ENCODE measurements at regions not wholly inside any gene's neighbourhood (a gene's known extent, or its start where the extent isn't known, plus 50 kb on each side); places are given as distances from the start of the nearest gene placed in this dataset.

DNA sequence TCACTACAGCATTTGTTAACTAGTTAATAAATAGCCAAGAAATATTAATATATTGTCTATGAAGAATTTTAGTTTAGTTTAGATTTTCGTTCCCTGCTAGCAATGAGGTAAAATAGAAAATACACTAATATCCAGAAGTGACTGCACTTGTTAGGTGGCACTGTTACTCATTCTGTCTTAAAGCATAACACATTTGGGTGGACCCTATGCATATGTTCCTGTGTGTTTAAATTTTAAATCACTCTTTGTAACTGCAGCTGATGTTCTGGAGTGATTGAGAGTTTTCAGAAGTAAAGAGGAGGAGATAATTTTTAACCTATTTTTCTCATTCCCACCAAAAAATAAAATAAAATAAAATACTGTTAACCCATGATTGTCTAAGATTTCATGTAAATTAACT is 73.9 kb upstream of the SOX4 start:
- no CpG with 5 or more reads among the region's 1 CpG for WGBS (ENCODE audit: insufficient coverage)
- H3K4me1 ChIP-seq (ENCODE audit: control extremely low read depth in 1 of 4, control insufficient read depth in 4 of 4, insufficient read depth in 4 of 4, low read length in 3 of 4) = no peaks in the 10 kb centered on the region

GRCh38 chr6:21521276-21521675 is 72.3 kb upstream of the SOX4 start:
- 94% methylated on average over 2 of the region's 4 CpGs for WGBS (ENCODE audit: insufficient coverage)
- Histone ChIP-seq H3K36me3 (ENCODE audit: control insufficient read depth in 4 of 4, insufficient read depth in 4 of 4, low read length in 3 of 4) (no peaks in the 10 kb centered on the region), H3K4me3 (ENCODE audit: control insufficient read depth in 1 of 7, extremely low read depth in 1 of 7, insufficient read depth in 4 of 7, low read depth in 2 of 7, low read length in 6 of 7) (no peak overlapping the region), H3K27ac (ENCODE audit: insufficient read depth in 1 of 2, low read depth in 1 of 2, low read length in 2 of 2, poor library complexity in 1 of 2, severe bottlenecking in 2 of 2) (no peak overlapping the region), H3K9me3 (ENCODE audit: control extremely low read depth in 1 of 5, control insufficient read depth in 4 of 5, insufficient read depth in 2 of 5, low read depth in 1 of 5, low read length in 4 of 5) (no peaks in the 10 kb centered on the region), H3K4me1 (ENCODE audit: control extremely low read depth in 1 of 4, control insufficient read depth in 4 of 4, insufficient read depth in 4 of 4, low read length in 3 of 4) (no peaks in the 10 kb centered on the region), H3K27me3 (replicated peaks in 2 of 5; ENCODE audit: control insufficient read depth in 4 of 5, insufficient read depth in 5 of 5, low read length in 4 of 5) (peaks cover 0 to 5% (median 0%) of the 10 kb centered on the region in 5 experiments)
- ChIA-PET CTCF (no interaction called here), POLR2A (no interaction called here)
- DNase-seq = no peak

More for the DNA sequence above, 73.9 kb upstream of the SOX4 start:
- no peaks in the 10 kb centered on the region for H3K36me3 ChIP-seq (ENCODE audit: control insufficient read depth in 4 of 4, insufficient read depth in 4 of 4, low read length in 3 of 4)
- ChIA-PET POLR2A (no interaction called here), CTCF (no interaction called here)
- H3K27me3 ChIP-seq (replicated peaks in 2 of 5; ENCODE audit: control insufficient read depth in 4 of 5, insufficient read depth in 5 of 5, low read length in 4 of 5) = peaks cover 0 to 5% (median 0%) of the 10 kb centered on the region in 5 experiments
- no peak overlapping the region for H3K27ac ChIP-seq (ENCODE audit: insufficient read depth in 1 of 2, low read depth in 1 of 2, low read length in 2 of 2, poor library complexity in 1 of 2, severe bottlenecking in 2 of 2)
- no peak for DNase-seq
- H3K9me3 ChIP-seq (ENCODE audit: control extremely low read depth in 1 of 5, control insufficient read depth in 4 of 5, insufficient read depth in 2 of 5, low read depth in 1 of 5, low read length in 4 of 5) = no peaks in the 10 kb centered on the region
- H3K4me3 ChIP-seq (ENCODE audit: control insufficient read depth in 1 of 7, extremely low read depth in 1 of 7, insufficient read depth in 4 of 7, low read depth in 2 of 7, low read length in 6 of 7) = no peak overlapping the region

GRCh38 chr6:21522143-21522747 is 71.3 kb upstream of the SOX4 start:
- no peaks in the 10 kb centered on the region for H3K4me1 ChIP-seq (ENCODE audit: control extremely low read depth in 1 of 4, control insufficient read depth in 4 of 4, insufficient read depth in 4 of 4, low read length in 3 of 4)
- H3K36me3 ChIP-seq (ENCODE audit: control insufficient read depth in 4 of 4, insufficient read depth in 4 of 4, low read length in 3 of 4) = no peaks in the 10 kb centered on the region
- ChIA-PET POLR2A (no interaction called here), CTCF (no interaction called here)
- peaks cover 0 to 5% (median 0%) of the 10 kb centered on the region in 5 experiments for H3K27me3 ChIP-seq (replicated peaks in 2 of 5; ENCODE audit: control insufficient read depth in 4 of 5, insufficient read depth in 5 of 5, low read length in 4 of 5)
- H3K4me3 ChIP-seq (ENCODE audit: control insufficient read depth in 1 of 7, extremely low read depth in 1 of 7, insufficient read depth in 4 of 7, low read depth in 2 of 7, low read length in 6 of 7) = no peak overlapping the region
- DNase-seq = no peak
- no peaks in the 10 kb centered on the region for H3K9me3 ChIP-seq (ENCODE audit: control extremely low read depth in 1 of 5, control insufficient read depth in 4 of 5, insufficient read depth in 2 of 5, low read depth in 1 of 5, low read length in 4 of 5)
- WGBS (ENCODE audit: insufficient coverage) = 99% methylated on average over 8 of the region's 14 CpGs
- no peak overlapping the region for H3K27ac ChIP-seq (ENCODE audit: insufficient read depth in 1 of 2, low read depth in 1 of 2, low read length in 2 of 2, poor library complexity in 1 of 2, severe bottlenecking in 2 of 2)

- no peaks in the 10 kb centered on the region for H3K9me3 ChIP-seq (ENCODE audit: control extremely low read depth in 1 of 5, control insufficient read depth in 4 of 5, insufficient read depth in 2 of 5, low read depth in 1 of 5, low read length in 4 of 5)
- POLR2A ChIA-PET = no interaction called here
- WGBS (ENCODE audit: insufficient coverage) = 85% methylated on average over 14 of the region's 21 CpGs
- peak in 1 of 3 donors; percentile 3 for DNase-seq
- no peaks in the 10 kb centered on the region for H3K4me1 ChIP-seq (ENCODE audit: control extremely low read depth in 1 of 4, control insufficient read depth in 4 of 4, insufficient read depth in 4 of 4, low read length in 3 of 4)
- no peaks in the 10 kb centered on the region for H3K36me3 ChIP-seq (ENCODE audit: control insufficient read depth in 4 of 4, insufficient read depth in 4 of 4, low read length in 3 of 4)
- H3K27me3 ChIP-seq (replicated peaks in 2 of 5; ENCODE audit: control insufficient read depth in 4 of 5, insufficient read depth in 5 of 5, low read length in 4 of 5) = peaks cover 0 to 5% (median 0%) of the 10 kb centered on the region in 5 experiments
- no peak overlapping the region for H3K4me3 ChIP-seq (ENCODE audit: control insufficient read depth in 1 of 7, extremely low read depth in 1 of 7, insufficient read depth in 4 of 7, low read depth in 2 of 7, low read length in 6 of 7)
- no peak overlapping the region for H3K27ac ChIP-seq (ENCODE audit: insufficient read depth in 1 of 2, low read depth in 1 of 2, low read length in 2 of 2, poor library complexity in 1 of 2, severe bottlenecking in 2 of 2)
- CTCF ChIA-PET = no interaction called here
These were observed 70.6 kb upstream of the SOX4 start for GRCh38 chr6:21522797-21523456.

DNA sequence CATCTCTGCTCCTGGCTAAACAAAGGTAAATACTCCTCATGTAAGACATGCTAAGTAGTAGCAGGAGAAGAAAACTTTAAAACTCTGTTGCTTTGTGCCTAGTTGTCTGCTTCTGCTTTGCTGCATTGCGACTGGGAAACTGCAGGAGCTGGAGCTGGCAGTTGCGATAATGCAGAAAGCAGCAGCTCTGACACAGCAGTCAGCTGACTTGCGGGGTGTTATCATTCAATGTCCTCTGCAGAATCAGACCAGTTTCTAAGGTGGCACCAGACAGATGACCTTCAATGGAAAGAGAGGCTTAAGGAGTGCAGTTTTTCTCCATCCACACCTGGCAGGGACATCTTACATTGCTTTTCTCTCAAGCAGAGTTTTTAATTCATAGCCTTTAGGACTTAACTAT is 69.9 kb upstream of the SOX4 start:
- ChIA-PET POLR2A (no interaction called here), CTCF (no interaction called here)
- WGBS (ENCODE audit: insufficient coverage) = 97% methylated on average over 3 of the region's 3 CpGs

DNA sequence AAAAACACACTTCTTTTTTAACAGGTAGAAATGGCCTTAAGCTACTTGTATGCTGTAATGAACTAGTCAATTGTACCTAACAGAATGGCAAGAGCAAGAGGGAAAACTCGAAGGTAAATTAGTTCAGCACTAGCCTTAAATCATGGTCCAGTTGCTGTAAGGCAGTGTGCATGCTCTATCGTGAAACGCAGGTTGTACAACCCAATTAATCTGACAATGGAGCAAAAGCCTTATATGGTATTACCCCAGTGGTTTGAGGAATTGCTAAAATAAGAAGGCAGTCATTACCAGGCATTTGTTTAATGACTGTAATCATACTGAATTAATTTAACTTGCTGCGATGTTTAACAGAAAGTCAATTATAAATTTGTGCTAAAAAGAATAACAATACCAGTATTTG is 69.3 kb upstream of the SOX4 start:
- ChIA-PET POLR2A (no interaction called here), CTCF (no interaction called here)
- no peaks in the 10 kb centered on the region for H3K36me3 ChIP-seq (ENCODE audit: control insufficient read depth in 4 of 4, insufficient read depth in 4 of 4, low read length in 3 of 4)
- no peak overlapping the region for H3K4me3 ChIP-seq (ENCODE audit: control insufficient read depth in 1 of 7, extremely low read depth in 1 of 7, insufficient read depth in 4 of 7, low read depth in 2 of 7, low read length in 6 of 7)
- no peaks in the 10 kb centered on the region for H3K4me1 ChIP-seq (ENCODE audit: control extremely low read depth in 1 of 4, control insufficient read depth in 4 of 4, insufficient read depth in 4 of 4, low read length in 3 of 4)
- 100% methylated on average over 3 of the region's 4 CpGs for WGBS (ENCODE audit: insufficient coverage)
- H3K27me3 ChIP-seq (replicated peaks in 2 of 5; ENCODE audit: control insufficient read depth in 4 of 5, insufficient read depth in 5 of 5, low read length in 4 of 5) = peaks cover 0 to 5% (median 0%) of the 10 kb centered on the region in 5 experiments
- H3K9me3 ChIP-seq (ENCODE audit: control extremely low read depth in 1 of 5, control insufficient read depth in 4 of 5, insufficient read depth in 2 of 5, low read depth in 1 of 5, low read length in 4 of 5) = no peaks in the 10 kb centered on the region
- DNase-seq = no peak
- no peak overlapping the region for H3K27ac ChIP-seq (ENCODE audit: insufficient read depth in 1 of 2, low read depth in 1 of 2, low read length in 2 of 2, poor library complexity in 1 of 2, severe bottlenecking in 2 of 2)

More for the DNA sequence above, 69.9 kb upstream of the SOX4 start:
- Histone ChIP-seq H3K36me3 (ENCODE audit: control insufficient read depth in 4 of 4, insufficient read depth in 4 of 4, low read length in 3 of 4) (no peaks in the 10 kb centered on the region), H3K4me1 (ENCODE audit: control extremely low read depth in 1 of 4, control insufficient read depth in 4 of 4, insufficient read depth in 4 of 4, low read length in 3 of 4) (no peaks in the 10 kb centered on the region), H3K27me3 (replicated peaks in 2 of 5; ENCODE audit: control insufficient read depth in 4 of 5, insufficient read depth in 5 of 5, low read length in 4 of 5) (peaks cover 0 to 5% (median 0%) of the 10 kb centered on the region in 5 experiments), H3K9me3 (ENCODE audit: control extremely low read depth in 1 of 5, control insufficient read depth in 4 of 5, insufficient read depth in 2 of 5, low read depth in 1 of 5, low read length in 4 of 5) (no peaks in the 10 kb centered on the region), H3K27ac (ENCODE audit: insufficient read depth in 1 of 2, low read depth in 1 of 2, low read length in 2 of 2, poor library complexity in 1 of 2, severe bottlenecking in 2 of 2) (no peak overlapping the region), H3K4me3 (ENCODE audit: control insufficient read depth in 1 of 7, extremely low read depth in 1 of 7, insufficient read depth in 4 of 7, low read depth in 2 of 7, low read length in 6 of 7) (no peak overlapping the region)
- DNase-seq = no peak

- ChIA-PET POLR2A (interaction anchor here (0.7 kb wide), 1 partner anchor 1856 kb away, joined by 3 read pairs; no protein-coding TSS in a partner anchor), CTCF (no interaction called here)
- H3K9me3 ChIP-seq (ENCODE audit: control extremely low read depth in 1 of 5, control insufficient read depth in 4 of 5, insufficient read depth in 2 of 5, low read depth in 1 of 5, low read length in 4 of 5) = no peaks in the 10 kb centered on the region
- no peak overlapping the region for H3K4me3 ChIP-seq (ENCODE audit: control insufficient read depth in 1 of 7, extremely low read depth in 1 of 7, insufficient read depth in 4 of 7, low read depth in 2 of 7, low read length in 6 of 7)
- H3K27ac ChIP-seq (ENCODE audit: insufficient read depth in 1 of 2, low read depth in 1 of 2, low read length in 2 of 2, poor library complexity in 1 of 2, severe bottlenecking in 2 of 2) = no peak overlapping the region
- H3K36me3 ChIP-seq (ENCODE audit: control insufficient read depth in 4 of 4, insufficient read depth in 4 of 4, low read length in 3 of 4) = no peaks in the 10 kb centered on the region
- no peak for DNase-seq
- no CpG with 5 or more reads among the region's 1 CpG for WGBS (ENCODE audit: insufficient coverage)
- no peaks in the 10 kb centered on the region for H3K4me1 ChIP-seq (ENCODE audit: control extremely low read depth in 1 of 4, control insufficient read depth in 4 of 4, insufficient read depth in 4 of 4, low read length in 3 of 4)
- peaks cover 0 to 5% (median 0%) of the 10 kb centered on the region in 5 experiments for H3K27me3 ChIP-seq (replicated peaks in 2 of 5; ENCODE audit: control insufficient read depth in 4 of 5, insufficient read depth in 5 of 5, low read length in 4 of 5)
These were observed 66.6 kb upstream of the SOX4 start for GRCh38 chr6:21526974-21527373.
